Putamen (tissue), 1 donor: ENCODE measurements at regions not wholly inside any gene's neighbourhood (a gene's known extent, or its start where the extent isn't known, plus 50 kb on each side); places are given as distances from the start of the nearest gene placed in this dataset.

Experiments
- DNase-seq: peaks from one replicate; pipeline ENCODE4 v3.0.0-alpha.2; 2016; ENCODE audit warnings: low spot score

GRCh38 chr4:135210341-135210740 lies 1008.8 kb upstream of the PABPC4L start:
- no peak for DNase-seq

GRCh38 chr4:135207531-135207930 lies 1005.9 kb upstream of the PABPC4L start:
- no peak for DNase-seq

- DNase-seq, result no peak
Observed at GRCh38 chr4:135204311-135204710, 1002.7 kb upstream of the PABPC4L start.

- no peak for DNase-seq
Observed at GRCh38 chr4:135201081-135201480, 999.5 kb upstream of the PABPC4L start.

GRCh38 chr4:135197641-135198040 lies 996.1 kb upstream of the PABPC4L start:
- no peak for DNase-seq

- DNase-seq, result no peak
Observed at GRCh38 chr4:135194477-135194876, 992.9 kb upstream of the PABPC4L start.

GRCh38 chr4:135192751-135193535 lies 991.4 kb upstream of the PABPC4L start:
- no peak for DNase-seq

GRCh38 chr4:135191596-135191995 lies 990.0 kb upstream of the PABPC4L start:
- DNase-seq, result no peak

GRCh38 chr4:135186002-135186401 lies 984.4 kb upstream of the PABPC4L start:
- no peak for DNase-seq

- DNase-seq, result no peak
Observed at GRCh38 chr4:135185256-135185655, 983.7 kb upstream of the PABPC4L start.

GRCh38 chr4:135184715-135185114 lies 983.1 kb upstream of the PABPC4L start:
- no peak for DNase-seq

- no peak for DNase-seq
Observed at GRCh38 chr4:135177321-135177720, 975.7 kb upstream of the PABPC4L start.

- no peak for DNase-seq
Observed at GRCh38 chr4:135166661-135167060, 965.1 kb upstream of the PABPC4L start.

- DNase-seq, result no peak
Observed at GRCh38 chr4:135164601-135165000, 963.0 kb upstream of the PABPC4L start.

GRCh38 chr4:135144498-135144897 lies 942.9 kb upstream of the PABPC4L start:
- DNase-seq, result no peak

- DNase-seq, result no peak
Observed at GRCh38 chr4:135124196-135124595, 922.6 kb upstream of the PABPC4L start.

- DNase-seq, result no peak
Observed at GRCh38 chr4:135123632-135124031, 922.0 kb upstream of the PABPC4L start.

- DNase-seq, result no peak
Observed at GRCh38 chr4:135122457-135122856, 920.9 kb upstream of the PABPC4L start.

GRCh38 chr4:135120195-135120594 lies 918.6 kb upstream of the PABPC4L start:
- DNase-seq, result no peak

- DNase-seq, result no peak
Observed at GRCh38 chr4:135114079-135114478, 912.5 kb upstream of the PABPC4L start.

- no peak for DNase-seq
Observed at GRCh38 chr4:135098061-135098460, 896.5 kb upstream of the PABPC4L start.

GRCh38 chr4:135073389-135073788 lies 871.8 kb upstream of the PABPC4L start:
- no peak for DNase-seq

- no peak for DNase-seq
Observed at GRCh38 chr4:135072553-135072952, 871.0 kb upstream of the PABPC4L start.

- no peak for DNase-seq
Observed at GRCh38 chr4:135065366-135065765, 863.8 kb upstream of the PABPC4L start.
